ENCODE measurements at regions not wholly inside any gene's neighbourhood (a gene's known extent, or its start where the extent isn't known, plus 50 kb on each side); places are given as distances from the start of the nearest gene placed in this dataset.
"Not testable (repeated sequence)": the region's sequence is repeated elsewhere in the genome, so short reads cannot be mapped to it uniquely, and the experiment has no call there.

DNA sequence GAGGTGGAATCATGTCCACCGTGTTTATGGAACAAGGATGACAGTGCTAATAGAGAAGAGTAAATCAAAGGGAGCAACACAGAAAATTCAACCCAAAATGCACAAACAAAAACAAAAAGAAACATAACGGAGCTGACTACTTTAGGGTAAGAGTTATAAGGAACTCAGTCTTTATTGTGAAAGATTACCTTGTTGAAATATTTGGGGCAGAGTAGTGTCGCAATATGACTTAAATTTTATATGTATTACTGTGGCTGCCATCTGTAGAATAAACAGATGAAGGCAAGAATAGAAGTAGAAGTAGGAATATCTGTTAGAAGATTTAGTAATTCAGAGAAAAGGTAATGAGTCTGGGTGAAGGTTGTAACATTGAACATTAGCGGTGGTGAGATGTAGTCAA, 913.9 kb downstream of the BRINP3 start:
- in situ Hi-C loops (cut with HindIII; ENCODE audit: low sequenced_read_pairs): no loop called here

DNA sequence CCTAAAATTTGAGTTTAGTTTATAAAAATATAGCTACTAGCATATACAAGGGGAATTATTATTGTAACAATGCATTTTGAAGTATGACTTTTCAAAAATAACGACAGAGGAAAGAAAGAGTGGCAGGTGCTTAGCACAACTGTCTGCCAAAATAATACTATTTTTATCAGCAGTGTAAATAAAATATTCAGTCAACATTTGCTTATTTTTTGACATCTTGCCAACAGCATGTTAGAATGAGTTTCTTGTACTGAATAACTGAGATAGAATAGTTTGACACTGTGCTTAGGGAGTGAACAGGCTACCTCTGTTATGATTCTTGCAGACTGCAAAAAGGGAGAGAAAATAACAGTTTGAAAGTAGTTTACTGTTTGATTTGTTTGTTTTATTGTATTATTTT, 909.8 kb downstream of the BRINP3 start:
- in situ Hi-C loops (cut with HindIII; ENCODE audit: low sequenced_read_pairs): no loop called here

DNA sequence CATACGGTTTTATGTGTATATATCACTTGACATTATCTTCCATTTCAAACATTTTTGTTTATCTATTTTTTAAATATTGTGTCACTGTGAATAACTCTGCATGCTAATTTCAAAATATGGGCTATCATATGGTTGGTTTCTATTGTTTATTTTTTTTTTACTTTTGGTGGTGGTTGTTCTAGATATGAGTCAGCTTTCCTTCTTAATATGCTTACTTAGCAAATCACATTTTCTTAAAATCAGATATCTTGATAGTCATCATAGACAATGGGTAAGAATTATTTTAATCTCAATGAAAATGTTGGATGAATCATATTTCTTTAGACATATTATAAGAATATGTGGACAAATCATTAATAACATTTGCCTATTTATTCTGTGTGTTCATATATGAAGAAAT, 881.5 kb downstream of the BRINP3 start:
- in situ Hi-C loops (cut with HindIII; ENCODE audit: low sequenced_read_pairs): no loop called here

DNA sequence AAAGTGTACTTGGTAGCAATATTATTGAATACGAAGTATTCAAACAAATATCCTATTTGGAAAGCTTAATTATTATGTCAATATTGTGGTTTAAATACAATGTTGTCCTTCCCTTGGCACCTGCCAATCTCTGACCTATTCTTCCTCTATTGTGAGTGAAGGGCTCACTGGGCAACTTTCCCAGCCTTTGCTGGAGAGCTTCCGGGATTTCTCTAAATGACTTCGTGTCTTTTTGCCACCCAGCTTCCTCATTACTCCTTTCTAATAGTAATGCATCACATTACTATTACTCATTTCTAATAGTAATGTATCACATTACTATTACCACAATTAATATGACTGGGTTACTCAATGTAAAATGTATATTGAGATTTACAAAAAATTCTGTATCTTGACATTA, 880.6 kb downstream of the BRINP3 start:
- in situ Hi-C loops (cut with HindIII; ENCODE audit: low sequenced_read_pairs): no loop called here

DNA sequence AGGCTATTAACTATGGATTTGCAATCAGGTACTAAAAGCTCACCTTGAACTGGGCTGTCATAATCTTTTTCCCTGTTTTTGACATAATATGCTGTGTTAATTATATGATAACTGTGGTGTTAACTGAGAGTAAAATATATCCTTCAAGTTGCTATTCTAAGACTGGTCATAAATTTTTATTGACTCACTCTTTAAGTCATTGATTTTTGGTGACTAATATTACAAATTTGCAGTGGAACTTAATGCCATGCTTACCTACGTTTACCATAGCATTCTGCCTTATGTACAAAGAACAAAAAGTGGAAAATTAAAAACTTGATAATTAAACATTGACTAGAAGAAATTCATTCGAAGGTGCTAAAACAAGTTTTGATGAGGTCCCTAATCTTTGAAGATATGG, 872.4 kb downstream of the BRINP3 start:
- in situ Hi-C loops (cut with HindIII; ENCODE audit: low sequenced_read_pairs): no loop called here

DNA sequence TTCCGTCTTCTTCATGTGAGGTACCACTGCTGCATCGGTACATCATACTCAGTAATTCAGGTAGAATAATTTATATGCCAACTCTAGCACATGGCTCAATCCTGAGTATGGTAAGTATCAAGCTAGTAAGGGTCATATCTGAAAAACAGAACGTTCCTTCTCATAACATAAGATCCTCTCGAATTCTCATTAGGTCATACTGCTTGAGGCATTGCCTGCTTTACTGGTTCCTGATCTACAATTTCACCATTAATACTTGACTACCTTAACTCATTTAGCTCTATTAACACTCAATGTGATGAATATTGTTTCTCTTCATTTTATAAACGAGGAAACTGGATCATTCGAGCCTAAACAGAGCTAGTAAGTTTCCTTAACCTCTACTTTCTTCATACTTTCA, 871.6 kb downstream of the BRINP3 start:
- in situ Hi-C loops (cut with HindIII; ENCODE audit: low sequenced_read_pairs): no loop called here

DNA sequence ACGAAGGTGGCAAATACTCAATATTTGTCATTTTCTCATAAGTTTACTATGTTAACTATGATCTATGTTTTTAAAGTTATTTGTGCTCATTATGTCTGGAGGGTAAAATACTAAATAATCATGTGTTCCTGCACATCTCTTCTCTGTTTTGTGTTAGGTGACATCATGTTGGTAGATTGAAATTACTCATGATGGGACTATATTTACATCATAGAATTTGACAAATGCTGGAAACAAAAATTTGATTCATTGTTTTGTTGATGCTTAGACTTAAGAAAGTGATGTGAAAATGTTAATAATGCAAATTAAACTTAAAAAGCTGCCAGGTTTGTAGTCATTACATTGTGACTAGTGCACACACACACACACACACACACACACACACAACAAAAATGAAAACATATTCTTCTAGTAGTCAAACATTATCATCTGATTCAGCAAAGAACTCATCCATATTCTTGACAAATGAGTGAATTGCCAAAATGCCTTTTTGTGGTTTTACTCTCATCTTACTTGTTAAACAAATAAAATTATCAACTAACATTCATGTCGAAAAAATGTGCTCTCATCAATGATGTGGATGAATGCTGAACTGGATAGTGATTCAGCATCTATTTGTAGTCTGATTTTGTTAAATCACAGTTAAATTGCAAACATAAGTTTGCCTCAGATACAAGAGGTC, 870.7 kb downstream of the BRINP3 start:
- in situ Hi-C loops (cut with HindIII; ENCODE audit: low sequenced_read_pairs): no loop called here

DNA sequence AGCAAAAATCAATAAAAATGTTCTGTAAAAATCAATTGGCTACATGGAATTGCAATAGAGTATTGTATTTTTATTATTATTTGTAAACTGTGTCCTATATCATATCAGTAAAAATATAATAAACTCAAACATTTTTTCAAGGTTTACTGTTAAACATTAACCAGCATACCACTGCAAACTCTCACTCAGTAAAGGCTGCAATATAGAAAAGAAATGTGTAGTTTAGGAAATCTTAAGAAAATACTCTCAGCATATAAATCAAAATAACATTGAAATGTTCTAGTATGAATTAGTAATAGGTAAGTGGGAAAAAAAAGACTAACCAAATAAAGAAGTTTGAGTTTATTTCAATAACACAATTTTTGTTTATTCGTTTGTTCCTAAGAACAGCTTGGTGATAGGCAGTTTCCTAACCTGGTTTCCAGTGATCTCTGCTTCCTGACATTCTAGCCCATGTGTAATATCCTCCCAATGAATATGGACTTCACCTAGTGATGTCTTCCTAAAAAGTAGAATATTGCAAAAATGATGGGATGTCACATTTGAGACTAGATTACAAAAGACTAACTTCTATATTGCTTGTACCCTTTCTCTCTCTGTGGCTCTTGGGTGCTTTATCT, 870.1 kb downstream of the BRINP3 start:
- in situ Hi-C loops (cut with HindIII; ENCODE audit: low sequenced_read_pairs): no loop called here

DNA sequence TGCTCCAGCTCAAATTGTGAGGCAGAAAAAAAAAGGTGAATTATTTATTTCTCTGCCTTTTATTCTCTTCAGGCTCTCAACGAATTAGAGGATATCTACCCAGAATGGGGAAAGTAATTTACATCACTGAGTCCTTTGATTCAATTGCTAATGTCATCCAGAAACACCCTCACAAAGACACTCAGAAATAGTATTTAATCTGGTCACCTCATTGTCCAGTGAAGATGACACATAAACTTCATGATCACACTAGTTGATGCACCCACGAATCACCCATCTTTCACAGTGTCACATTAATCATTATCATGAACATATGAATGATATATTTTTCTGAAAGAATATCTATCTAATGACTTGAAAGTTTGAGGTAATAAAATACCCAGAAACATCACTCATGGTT, 868.5 kb downstream of the BRINP3 start:
- in situ Hi-C loops (cut with HindIII; ENCODE audit: low sequenced_read_pairs): no loop called here

DNA sequence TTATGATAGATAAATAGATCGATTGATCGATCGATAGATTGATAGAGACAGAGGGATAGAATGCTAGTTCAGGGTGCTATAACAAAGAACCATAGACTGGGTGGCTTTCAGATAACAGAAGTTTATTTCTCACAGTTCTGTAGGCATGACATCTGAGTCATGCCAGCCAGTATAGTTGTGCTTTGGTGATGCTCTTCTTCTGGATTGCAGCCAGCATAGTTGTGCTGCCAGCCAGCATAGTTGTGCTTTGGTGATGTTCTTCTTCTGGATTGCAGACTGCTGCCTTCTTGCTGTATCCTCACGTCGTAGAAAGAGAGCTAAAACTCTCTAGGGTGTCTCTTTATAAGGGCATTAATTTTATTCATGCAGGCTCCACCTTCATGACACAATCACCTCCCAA, 860.8 kb downstream of the BRINP3 start:
- in situ Hi-C loops (cut with HindIII; ENCODE audit: low sequenced_read_pairs): no loop called here

DNA sequence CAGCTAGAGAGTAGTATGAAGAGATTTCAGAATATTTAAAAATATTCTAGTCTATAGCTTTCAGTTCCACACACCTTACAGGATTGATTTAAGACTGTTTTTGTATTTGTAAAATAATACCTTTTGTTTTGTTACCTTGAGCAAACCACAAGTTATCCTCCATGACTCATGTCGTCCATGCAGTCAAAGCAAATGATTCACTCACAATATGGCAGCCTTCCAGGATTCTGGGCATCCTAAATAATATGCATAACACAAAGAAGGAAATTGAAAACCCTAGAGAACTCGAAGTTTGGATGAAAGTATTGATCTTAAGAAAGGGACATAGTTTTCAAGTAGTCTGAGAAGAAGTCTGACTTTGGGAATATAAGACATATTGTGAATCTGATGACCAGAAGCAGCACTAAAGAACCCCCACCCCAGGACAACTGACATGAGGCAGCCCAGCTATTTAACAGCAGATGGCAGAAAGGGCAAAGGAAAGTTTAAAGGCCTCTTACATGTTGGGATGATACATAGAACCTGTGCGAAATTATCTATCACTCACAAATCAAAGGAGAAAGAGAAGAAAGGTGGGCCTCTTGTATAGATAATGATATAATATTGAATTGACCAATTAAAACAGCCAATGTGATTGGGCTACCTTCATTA, 857.9 kb downstream of the BRINP3 start:
- in situ Hi-C loops (cut with HindIII; ENCODE audit: low sequenced_read_pairs): no loop called here

DNA sequence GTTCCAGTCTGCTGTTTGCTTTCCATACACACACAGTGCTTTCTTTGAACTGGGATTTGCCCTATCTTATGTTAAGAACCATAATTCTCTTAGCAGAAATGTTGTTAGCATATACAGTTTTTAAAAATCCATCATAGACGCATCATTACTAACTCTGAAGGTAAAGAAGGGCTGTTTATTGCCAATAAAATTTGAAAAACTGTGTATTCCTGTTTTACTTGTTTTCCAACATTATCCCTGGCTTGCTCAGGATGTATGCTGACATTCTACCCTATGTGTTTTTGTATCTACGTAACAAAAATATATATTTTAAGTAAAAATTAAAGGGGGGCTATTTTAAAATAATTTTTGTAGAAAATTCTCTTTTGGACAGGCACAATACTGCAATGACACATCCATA, 857.2 kb downstream of the BRINP3 start:
- in situ Hi-C loops (cut with HindIII; ENCODE audit: low sequenced_read_pairs): no loop called here

DNA sequence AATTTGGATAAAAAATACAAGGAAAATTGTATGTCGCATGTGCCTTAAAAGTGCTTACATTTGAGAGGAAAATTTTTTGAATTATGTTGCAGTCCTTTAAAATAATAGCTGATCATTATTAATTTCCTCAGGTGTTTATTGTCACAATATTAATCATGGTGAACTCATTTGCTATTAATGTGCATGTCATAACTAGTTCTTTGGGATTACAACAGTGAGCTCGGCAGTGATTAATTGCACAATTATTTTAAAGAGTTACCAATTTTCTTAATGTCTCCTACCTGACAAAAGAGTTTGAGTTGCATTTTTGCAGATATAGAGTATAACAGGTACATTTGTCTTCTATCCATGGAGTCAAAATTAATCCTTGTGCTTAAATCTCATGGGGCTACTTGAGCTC, 854.3 kb downstream of the BRINP3 start:
- in situ Hi-C loops (cut with HindIII; ENCODE audit: low sequenced_read_pairs): no loop called here

DNA sequence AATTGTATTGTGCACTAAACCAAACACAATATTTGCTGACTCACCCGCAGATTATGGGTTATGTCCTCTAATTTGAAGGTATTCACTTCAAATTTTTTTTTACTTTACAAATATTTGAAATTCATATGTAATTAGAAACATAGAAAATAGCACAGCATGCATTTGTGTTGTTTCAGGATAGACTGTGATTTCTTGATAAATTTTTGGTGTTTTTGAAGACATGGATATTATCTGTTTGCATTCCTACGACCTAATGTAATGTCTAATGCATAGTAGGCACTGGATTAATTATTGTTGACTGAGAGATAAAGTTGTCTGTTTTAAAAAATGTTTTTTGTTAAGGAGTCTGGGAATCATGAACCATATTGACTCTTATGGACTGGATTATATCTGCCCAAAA, 850.2 kb downstream of the BRINP3 start:
- in situ Hi-C loops (cut with HindIII; ENCODE audit: low sequenced_read_pairs): no loop called here

DNA sequence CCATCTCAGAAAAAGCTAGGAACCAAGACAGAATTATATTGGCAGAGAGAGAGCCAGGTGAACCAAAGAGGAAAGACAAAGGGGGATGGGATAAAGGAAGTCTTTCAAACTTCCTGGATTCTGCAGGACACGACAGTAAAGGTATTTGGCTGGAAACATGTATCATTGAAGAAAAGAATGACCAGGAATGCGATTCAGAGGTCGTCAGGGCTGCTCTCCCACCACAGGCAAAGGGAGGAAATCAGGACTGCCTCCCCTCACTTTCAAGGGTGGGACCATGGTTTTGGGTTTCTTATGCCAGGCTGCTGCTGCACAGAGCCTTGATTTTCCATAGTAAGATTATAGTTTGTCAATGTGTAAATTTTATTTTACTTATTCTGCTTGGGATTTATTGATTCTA, 848.8 kb downstream of the BRINP3 start:
- in situ Hi-C loops (cut with HindIII; ENCODE audit: low sequenced_read_pairs): no loop called here

DNA sequence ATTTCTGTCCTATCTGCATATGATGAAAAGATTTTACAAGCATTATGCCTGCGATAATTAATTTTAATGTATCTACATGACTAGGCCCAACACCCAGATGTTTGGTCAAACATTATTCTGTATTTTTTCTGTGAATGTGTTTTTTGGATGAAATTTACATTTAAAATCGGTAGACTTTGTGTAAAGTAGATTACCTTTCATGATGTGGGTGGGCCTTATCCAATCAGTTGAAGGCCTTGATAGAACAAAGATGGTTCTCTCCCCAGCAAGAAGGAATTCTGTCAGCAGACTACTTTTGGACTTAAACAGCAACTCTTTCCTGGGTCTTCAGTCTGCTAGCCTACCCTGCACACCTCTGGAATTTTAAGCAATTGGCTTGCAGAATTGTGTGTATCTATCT, 844.0 kb downstream of the BRINP3 start:
- in situ Hi-C loops (cut with HindIII; ENCODE audit: low sequenced_read_pairs): no loop called here

DNA sequence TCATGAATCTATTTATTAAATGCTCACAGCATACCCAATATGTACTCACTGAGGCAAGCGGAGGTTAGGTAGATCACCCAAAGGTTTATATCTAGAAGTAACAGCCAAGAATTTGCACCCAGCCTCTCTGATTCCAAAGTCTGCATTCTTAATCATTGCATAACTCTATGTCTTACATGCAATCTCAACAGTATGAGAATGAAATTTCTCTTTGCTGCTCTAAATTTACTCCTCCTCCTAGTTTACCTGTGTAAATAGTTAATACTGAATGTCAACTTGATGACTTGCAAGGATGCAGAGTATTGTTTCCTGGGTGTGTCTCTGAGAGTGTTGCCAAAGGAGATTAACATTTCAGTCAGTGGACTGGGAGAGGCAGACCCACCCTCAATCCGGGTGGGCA, 840.6 kb downstream of the BRINP3 start:
- in situ Hi-C loops (cut with HindIII; ENCODE audit: low sequenced_read_pairs): no loop called here

DNA sequence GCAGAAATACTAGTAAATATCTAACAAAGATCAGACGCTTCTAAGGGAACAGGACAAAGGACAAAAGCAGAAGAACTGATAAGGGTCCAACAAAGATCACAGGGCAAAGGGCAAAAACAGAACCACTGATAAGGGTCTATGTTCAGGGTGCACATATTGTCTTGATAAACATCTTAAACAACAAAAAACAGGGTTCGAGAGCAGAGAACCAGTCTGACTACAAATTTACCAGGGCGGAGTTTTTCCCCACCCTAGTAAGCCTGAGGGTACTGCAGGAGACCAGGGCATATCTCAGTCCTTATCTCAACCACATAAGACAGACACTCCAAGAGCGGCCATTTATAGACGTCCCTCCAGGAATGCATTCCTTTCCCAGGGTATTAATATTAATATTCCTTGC, 833.5 kb downstream of the BRINP3 start:
- in situ Hi-C loops (cut with HindIII; ENCODE audit: low sequenced_read_pairs): not testable (repeated sequence)

DNA sequence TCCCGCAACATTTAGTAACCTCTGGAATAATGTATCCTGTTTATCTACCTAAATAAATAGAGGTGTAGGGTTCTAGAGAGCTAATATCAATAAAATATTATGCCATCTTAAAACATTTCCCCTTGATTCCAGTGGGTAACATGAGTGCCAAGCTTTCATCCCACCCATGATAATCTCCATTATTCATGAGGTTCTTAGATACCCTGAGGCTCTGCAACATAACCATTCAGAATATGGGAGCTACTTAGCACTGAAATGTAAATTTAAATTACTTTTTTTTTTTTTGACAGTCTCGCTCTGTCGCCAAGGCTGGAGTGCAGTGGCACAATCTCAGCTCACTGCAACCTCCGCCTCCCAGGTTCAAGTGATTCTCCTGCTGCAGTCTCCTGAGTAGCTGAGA, 832.7 kb downstream of the BRINP3 start:
- in situ Hi-C loops (cut with HindIII; ENCODE audit: low sequenced_read_pairs): no loop called here

DNA sequence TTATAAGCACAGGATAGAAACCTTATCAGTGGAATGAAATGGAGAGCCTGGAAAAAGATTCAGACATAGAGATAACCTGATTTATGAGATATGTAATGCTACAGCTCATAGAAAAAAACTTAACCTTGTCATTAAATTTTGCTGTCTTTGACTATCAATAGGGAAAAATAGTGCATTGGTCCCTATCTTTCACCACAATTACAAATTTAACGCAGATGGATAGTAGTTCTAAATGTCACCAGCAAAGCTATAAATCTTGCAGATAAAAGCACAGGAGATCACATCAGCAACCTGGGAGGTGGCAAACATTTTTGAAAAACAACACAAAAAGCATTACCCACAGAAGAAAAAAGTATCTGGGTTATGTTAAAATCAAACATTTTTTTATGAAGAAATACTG, 831.6 kb downstream of the BRINP3 start:
- in situ Hi-C loops (cut with HindIII; ENCODE audit: low sequenced_read_pairs): no loop called here

DNA sequence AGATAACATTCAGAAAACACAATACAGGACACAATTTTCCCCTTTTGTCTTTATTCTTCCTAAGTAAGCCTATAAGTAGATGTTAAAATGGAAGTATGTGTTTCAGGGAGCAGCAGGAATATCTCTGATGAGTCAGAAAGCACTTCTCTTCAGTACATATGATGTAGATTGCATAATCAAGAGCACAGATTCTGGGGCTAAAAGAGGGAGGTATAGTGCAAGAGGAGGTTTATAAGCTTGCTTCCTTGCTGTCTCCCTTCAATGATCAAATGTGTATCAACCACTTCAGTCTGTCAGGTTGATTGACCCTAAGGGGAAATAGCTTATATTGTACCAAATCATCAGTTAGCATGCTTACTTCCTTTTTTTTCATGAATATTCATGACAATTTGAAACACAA, 822.8 kb downstream of the BRINP3 start:
- in situ Hi-C loops (cut with HindIII; ENCODE audit: low sequenced_read_pairs): loop anchor here (10.0 kb wide), 1 partner anchor 80 kb away; no protein-coding TSS in a partner anchor

Data from DLD1 (cell line).